Spleen (tissue), 11 donors: ENCODE measurements at regions not wholly inside any gene's neighbourhood (a gene's known extent, or its start where the extent isn't known, plus 50 kb on each side); places are given as distances from the start of the nearest gene placed in this dataset.

ENCODE experiments used
- DNase-seq: peaks from one replicate; pipeline ENCODE4 v3.0.0-alpha.2; 2020
- H3K27ac ChIP-seq, 8 donors: fragments of 200-600 bp; sonication (generic) in 7 of 8; 1 replicate in 4 of 8; 2 replicates in 4 of 8; pipeline versions ENCODE4 v1.5.0 to v1.8.0; 2016 to 2021; ENCODE audit warnings: inconsistent platforms in 4 of 8, mild to moderate bottlenecking in 4 of 8, moderate library complexity in 1 of 8
- H3K27me3 ChIP-seq, 7 donors: fragments of 200-600 bp; sonication (generic) in 6 of 7; replicated peaks in 1 of 7; 1 replicate in 4 of 7; 2 replicates in 3 of 7; pipeline versions ENCODE4 v1.5.0 to v1.8.0; 2016 to 2021; ENCODE audit warnings: inconsistent platforms in 3 of 7, mild to moderate bottlenecking in 1 of 7
- H3K36me3 ChIP-seq, 6 donors: fragments of 200-600 bp; sonication (generic) in 5 of 6; 1 replicate in 4 of 6; 2 replicates in 2 of 6; pipeline versions ENCODE4 v1.5.0 to v1.8.0; 2016 to 2021; ENCODE audit warnings: inconsistent platforms in 2 of 6
- H3K4me1 ChIP-seq, 6 donors: fragments of 200-600 bp; sonication (generic) in 5 of 6; 1 replicate in 3 of 6; 2 replicates in 3 of 6; pipeline versions ENCODE4 v1.5.0 to v1.8.0; 2016 to 2021; ENCODE audit warnings: inconsistent platforms in 3 of 6
- H3K4me3 ChIP-seq, 8 donors: fragments of 200-600 bp; sonication (generic) in 7 of 8; 1 replicate in 4 of 8; 2 replicates in 4 of 8; pipeline versions ENCODE4 v1.5.0 to v1.8.0; 2016 to 2021; ENCODE audit warnings: inconsistent platforms in 4 of 8, mild to moderate bottlenecking in 4 of 8, moderate library complexity in 2 of 8
- H3K9me3 ChIP-seq, 8 donors: fragments of 200-600 bp; sonication (generic) in 7 of 8; 1 replicate in 4 of 8; 2 replicates in 4 of 8; pipeline versions ENCODE4 v1.5.0 to v1.8.0; 2016 to 2021; ENCODE audit warnings: inconsistent platforms in 4 of 8
- POLR2A ChIP-seq, 3 donors: fragments of 450-650 bp; IDR thresholded peaks; one replicate each; pipeline ENCODE4 v1.5.1; 2017; ENCODE audit warnings: antibody characterized with exemption in 3 of 3, mild to moderate bottlenecking in 1 of 3
- POLR2AphosphoS5 ChIP-seq, 3 donors: sonication (generic); formaldehyde crosslinking; IDR thresholded peaks; one replicate each; pipeline ENCODE4 v1.5.1; 2017; ENCODE audit warnings: antibody characterized with exemption in 3 of 3
- WGBS, 5 donors: extraction: QIAGEN DNeasy Blood & Tissue Kit in 3 of 5; methylation state at CpG; one replicate each; pipeline versions ENCODE4 v1.1.5 to v1.1.7; 2013 to 2018; 5-methylcytosine and 5-hydroxymethylcytosine counted together
- intact Hi-C: fragments of 100-400 bp; cut with DNase I; formaldehyde crosslinking; loops from one replicate; pipeline ENCODE4 v1.15.0; 2023; ENCODE audit warnings: low total_unique reads
- TF ChIP-seq, protein P1 (sequence below), 11 experiments: fragments of 200-600 bp in 7 of 11; fragments of 450-650 bp in 4 of 11; sonication (generic) in 4 of 11; IDR thresholded peaks in 8 of 11; conservative IDR thresholded peaks in 3 of 11; 1 replicate in 7 of 11; 2 replicates in 4 of 11; pipeline versions ENCODE4 v1.4.0 to v1.8.0; 2016 to 2021; ENCODE audit warnings: antibody characterized with exemption in 11 of 11, inconsistent platforms in 4 of 11, mild to moderate bottlenecking in 1 of 11
- donor health status: healthy with polysubstance abuse.
- donor health status: DM: no; HTN: no; CAD: no; lungs with moderate emphysema.
- donor health status: DM: no; HTN: no; CAD: no.
- donor health status: Bipolar disorder and iron deficiency.
- donor health status: healthy.
- donor health status: DM: no; HTN: no; CAD: no.
- donor health status: DM: yes; HTN: yes; CAD: no.

DNA sequence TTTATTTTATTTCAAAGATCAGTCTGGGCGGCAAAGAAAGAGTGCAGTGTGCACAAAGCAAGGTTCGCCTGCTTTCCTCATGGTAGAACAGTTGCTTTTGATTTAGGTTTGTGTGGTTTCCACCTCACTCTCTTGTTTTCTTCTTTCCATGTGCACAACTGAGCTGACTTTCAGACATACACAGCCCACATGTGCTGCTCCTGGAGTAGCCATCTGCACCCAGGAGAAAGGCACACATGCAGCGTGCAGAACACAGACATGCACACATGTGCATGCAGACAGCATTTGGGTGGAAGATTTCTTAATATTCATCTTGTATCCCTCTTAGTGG lies 302.1 kb downstream of the FZD1 start:
- no peak for DNase-seq
- Histone ChIP-seq H3K27me3 (no peaks in the 10 kb centered on the region), H3K36me3 (no peaks in the 10 kb centered on the region), H3K27ac (no peak overlapping the region), H3K4me1 (no peaks in the 10 kb centered on the region), H3K4me3 (no peak overlapping the region), H3K9me3 (no peaks in the 10 kb centered on the region)
- TF ChIP-seq, protein P1, sequence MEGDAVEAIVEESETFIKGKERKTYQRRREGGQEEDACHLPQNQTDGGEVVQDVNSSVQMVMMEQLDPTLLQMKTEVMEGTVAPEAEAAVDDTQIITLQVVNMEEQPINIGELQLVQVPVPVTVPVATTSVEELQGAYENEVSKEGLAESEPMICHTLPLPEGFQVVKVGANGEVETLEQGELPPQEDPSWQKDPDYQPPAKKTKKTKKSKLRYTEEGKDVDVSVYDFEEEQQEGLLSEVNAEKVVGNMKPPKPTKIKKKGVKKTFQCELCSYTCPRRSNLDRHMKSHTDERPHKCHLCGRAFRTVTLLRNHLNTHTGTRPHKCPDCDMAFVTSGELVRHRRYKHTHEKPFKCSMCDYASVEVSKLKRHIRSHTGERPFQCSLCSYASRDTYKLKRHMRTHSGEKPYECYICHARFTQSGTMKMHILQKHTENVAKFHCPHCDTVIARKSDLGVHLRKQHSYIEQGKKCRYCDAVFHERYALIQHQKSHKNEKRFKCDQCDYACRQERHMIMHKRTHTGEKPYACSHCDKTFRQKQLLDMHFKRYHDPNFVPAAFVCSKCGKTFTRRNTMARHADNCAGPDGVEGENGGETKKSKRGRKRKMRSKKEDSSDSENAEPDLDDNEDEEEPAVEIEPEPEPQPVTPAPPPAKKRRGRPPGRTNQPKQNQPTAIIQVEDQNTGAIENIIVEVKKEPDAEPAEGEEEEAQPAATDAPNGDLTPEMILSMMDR (IDR thresholded peaks at IDR 0.05 in 8 of 11, conservative IDR thresholded peaks at IDR 0.05 in 3 of 11), result no peak
- WGBS, 5 donors, result 82 to 94% (median 85%) methylated on average over 3 of the region's 3 CpGs
- intact Hi-C loops, result no loop called here

DNA sequence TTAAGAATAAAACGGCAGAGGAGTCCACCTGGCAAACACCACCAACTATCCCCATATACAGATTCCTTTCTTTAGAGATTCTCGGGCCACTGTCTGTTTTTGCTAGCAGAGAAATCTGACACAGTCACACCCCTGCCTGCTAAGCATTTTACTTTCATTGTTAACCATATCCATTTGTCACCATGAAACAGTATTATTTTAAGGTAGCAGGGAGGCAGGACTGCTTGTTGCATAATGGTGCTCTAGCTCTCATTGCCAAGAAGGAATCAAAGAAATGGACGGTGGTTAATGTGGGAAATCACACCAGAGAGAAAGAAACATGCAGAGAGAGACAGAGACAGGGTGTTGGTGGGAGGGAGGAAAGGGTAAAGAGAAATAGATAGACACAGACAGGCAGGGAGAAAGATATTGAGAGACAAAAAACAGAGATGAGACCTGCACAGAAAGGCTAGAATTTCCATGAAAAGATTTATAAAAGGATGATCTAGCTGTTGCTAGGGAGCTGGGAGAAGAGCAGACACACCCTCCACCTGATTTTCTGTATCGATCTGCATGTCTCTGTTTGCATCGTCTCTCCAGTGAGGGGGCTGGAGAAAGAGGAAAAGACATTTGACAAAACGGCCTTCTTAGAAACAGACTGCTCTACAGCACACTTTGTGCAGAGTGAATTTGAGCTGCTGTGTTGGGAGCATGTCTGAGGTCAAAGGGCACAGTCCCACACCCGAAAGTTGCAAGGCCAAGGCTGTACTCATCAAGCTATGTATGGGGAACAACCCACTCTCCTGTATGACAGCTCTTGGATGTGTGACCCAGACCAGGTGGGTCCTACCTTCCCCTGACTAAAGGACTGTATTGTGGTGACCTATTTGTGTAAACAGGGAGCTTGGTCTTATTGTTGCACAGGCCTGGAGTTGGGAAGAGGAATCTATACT lies 303.1 kb downstream of the FZD1 start:
- no peaks in the 10 kb centered on the region for H3K9me3 ChIP-seq
- no peaks in the 10 kb centered on the region for H3K36me3 ChIP-seq
- DNase-seq, result no peak
- H3K4me3 ChIP-seq, result no peak overlapping the region
- WGBS, 5 donors, result 70 to 83% (median 77%) methylated on average over 7 of the region's 7 CpGs
- H3K27me3 ChIP-seq, result no peaks in the 10 kb centered on the region
- H3K27ac ChIP-seq, result no peak overlapping the region
- intact Hi-C loops, result no loop called here
- TF ChIP-seq, protein P1 (IDR thresholded peaks at IDR 0.05 in 8 of 11, conservative IDR thresholded peaks at IDR 0.05 in 3 of 11), result no peak
- TF ChIP-seq POLR2A (IDR thresholded peaks at IDR 0.05), result no peak
- no peaks in the 10 kb centered on the region for H3K4me1 ChIP-seq

DNA sequence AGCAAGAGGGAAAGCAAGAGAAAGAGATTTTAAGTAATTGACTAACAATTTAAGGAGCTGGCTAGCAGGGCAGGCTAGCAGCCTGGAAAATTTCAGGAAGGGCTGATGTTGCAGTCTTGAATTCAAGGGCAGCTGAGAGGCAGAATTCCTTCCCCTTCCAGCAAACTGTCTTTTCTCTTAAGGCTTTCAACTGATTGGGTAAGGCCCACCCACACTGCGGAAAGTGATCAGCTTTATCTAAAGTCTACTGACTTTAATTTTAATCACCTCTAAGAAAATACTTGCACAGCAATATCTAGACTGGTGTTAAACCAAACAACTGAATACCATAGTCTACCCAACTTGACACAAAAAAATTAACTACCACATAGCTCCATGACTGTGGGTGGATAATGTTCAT lies 303.9 kb downstream of the FZD1 start:
- DNase-seq, result no peak
- 91 to 100% (median 93%) methylated on average over 1 of the region's 1 CpG for WGBS, 5 donors
- H3K4me1 ChIP-seq, result no peaks in the 10 kb centered on the region
- H3K27ac ChIP-seq, result no peak overlapping the region
- intact Hi-C loops, result no loop called here
- H3K9me3 ChIP-seq, result no peaks in the 10 kb centered on the region
- no peaks in the 10 kb centered on the region for H3K36me3 ChIP-seq
- H3K4me3 ChIP-seq, result no peak overlapping the region
- no peaks in the 10 kb centered on the region for H3K27me3 ChIP-seq
- TF ChIP-seq, protein P1 (IDR thresholded peaks at IDR 0.05 in 8 of 11, conservative IDR thresholded peaks at IDR 0.05 in 3 of 11), result no peak
- no peak for TF ChIP-seq POLR2AphosphoS5 (IDR thresholded peaks at IDR 0.05)
- no peak for TF ChIP-seq POLR2A (IDR thresholded peaks at IDR 0.05)

DNA sequence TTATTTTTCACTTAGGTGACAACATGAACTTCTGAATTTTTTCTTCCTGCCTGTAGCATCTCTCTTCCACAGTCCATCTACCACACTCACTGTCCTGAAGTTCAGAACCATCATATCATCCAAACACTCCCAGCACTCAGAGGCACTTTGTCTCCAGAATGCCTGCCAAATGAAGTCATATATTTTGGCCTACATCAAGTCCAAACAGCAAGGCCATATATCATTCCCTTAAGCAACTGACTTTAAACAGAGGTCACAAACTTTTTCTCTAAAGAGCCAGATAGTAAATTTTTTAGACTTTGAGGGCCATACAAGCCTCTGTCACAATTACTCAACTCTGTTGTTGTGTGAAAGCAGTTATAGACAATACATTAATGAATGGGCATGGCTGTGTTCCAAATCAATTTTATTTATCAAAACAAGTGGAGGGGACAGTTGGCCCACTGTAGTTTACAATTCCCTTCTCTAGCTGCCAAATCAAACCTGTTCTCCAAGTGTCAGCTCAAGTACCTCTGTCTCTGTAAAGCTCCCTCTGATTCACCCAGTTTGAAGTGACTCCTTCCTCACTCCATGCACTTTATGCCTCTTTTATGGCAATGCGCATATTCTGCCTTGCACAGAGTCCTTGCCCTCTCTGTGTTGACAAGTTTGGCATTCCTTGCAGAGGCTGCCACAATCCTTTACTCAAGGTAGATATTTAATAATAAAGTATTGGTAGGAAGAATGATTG lies 305.7 kb downstream of the FZD1 start:
- no peak for DNase-seq
- 88 to 97% (median 91%) methylated on average over 1 of the region's 1 CpG for WGBS, 5 donors
- intact Hi-C loops, result no loop called here
- Histone ChIP-seq H3K4me3 (no peak overlapping the region), H3K9me3 (no peaks in the 10 kb centered on the region), H3K4me1 (no peaks in the 10 kb centered on the region), H3K27me3 (no peaks in the 10 kb centered on the region), H3K27ac (no peak overlapping the region), H3K36me3 (no peaks in the 10 kb centered on the region)
- TF ChIP-seq POLR2AphosphoS5 (IDR thresholded peaks at IDR 0.05), result no peak
- TF ChIP-seq, protein P1 (IDR thresholded peaks at IDR 0.05 in 8 of 11, conservative IDR thresholded peaks at IDR 0.05 in 3 of 11), result no peak
- TF ChIP-seq POLR2A (IDR thresholded peaks at IDR 0.05), result no peak
